GM18951 (cell line): ENCODE measurements at regions not wholly inside any gene's neighbourhood (a gene's known extent, or its start where the extent isn't known, plus 50 kb on each side); places are given as distances from the start of the nearest gene placed in this dataset.

ENCODE experiments used
- POLR2A ChIP-seq: IDR thresholded peaks from 4 replicates; pipeline ENCODE4 v1.6.1; 2011; ENCODE audit warnings: mild to moderate bottlenecking; ENCODE audit not compliant: insufficient read length, insufficient read depth; ENCODE audit errors: extremely low read depth
- in situ Hi-C: fragments of 300-500 bp; cut with MboI; formaldehyde crosslinking; loops from one replicate; pipeline ENCODE4 v1.12.0; 2022; ENCODE audit warnings: low sequenced_read_pairs, mixed read lengths, inconsistent platforms; ENCODE audit not compliant: unreplicated experiment

GRCh38 chr16:86812363-86812970, 234.1 kb downstream of the FOXL1 start:
- TF ChIP-seq POLR2A: no peak
- in situ Hi-C loops: no loop called here

DNA sequence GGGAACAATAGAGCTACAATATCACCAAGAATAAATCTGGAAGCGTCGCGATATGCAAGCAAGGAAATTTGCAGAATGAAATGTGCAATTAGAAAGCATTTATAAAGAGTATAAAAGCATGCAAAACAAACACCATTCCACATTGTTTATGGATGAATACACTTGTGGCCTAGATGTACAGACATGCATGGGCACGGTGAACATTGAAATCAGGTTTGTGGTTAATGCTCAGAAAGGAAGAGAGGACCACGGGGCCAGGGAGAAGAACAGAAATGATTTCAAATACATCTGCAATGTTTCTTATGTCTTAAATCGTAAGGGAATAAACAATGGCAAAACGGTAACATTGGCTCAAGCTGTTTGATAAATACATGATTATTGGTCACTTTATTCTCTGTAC, 235.9 kb downstream of the FOXL1 start:
- in situ Hi-C loops: no loop called here
- no peak for TF ChIP-seq POLR2A

DNA sequence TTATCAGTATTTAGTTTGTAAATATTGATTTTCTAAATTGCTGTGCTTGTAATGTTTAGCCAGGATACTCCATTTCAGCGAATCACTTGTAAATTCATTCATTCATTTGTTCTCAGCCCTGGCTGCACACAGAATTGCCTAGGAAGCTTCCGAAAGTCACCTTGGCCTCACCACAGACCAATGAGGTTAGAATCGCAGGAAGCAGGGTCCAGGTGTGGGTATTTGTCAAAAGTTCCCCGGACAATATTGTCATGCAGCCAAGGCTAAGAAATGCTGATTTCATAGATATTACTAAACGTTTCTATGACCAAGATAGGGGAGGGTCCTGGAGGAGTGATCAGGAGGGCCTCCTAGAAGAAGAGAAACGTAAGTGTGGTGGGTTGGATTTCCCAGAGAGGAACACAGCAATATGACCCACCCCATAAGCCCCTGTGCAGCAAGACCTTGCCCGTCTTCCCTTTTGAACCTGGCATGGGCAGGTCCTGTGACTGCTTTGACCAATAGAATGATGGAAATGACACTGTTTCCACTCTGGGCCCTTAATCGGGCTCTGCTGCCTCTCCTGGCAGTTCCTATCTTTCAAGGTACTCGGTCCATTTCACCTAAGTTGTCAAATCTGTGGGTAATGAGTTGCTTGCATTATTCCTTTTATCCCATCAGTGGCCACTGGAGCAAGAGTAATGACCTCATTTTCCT, 238.7 kb downstream of the FOXL1 start:
- in situ Hi-C loops: no loop called here
- no peak for TF ChIP-seq POLR2A

- in situ Hi-C loops: no loop called here
- no peak for TF ChIP-seq POLR2A
Observed at GRCh38 chr16:86818671-86819532, 240.6 kb downstream of the FOXL1 start.

DNA sequence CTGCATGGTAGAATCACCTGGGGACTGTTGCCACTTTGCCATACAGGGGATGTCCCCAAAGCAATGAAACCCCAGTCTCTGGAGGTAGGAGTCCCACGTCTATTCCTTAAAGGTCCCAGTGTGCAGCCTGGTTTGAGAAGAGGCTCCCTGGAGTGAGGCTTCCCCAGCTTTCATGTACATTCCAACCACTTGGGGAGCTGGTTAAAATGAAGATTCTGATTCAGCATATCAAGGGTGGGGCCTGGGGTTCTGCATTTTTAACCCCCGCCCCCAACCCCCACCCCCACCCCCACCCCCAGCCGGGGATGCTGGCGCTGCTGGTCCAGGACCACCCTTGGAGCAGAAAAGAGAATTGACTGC, 241.2 kb downstream of the FOXL1 start:
- TF ChIP-seq POLR2A: no peak
- in situ Hi-C loops: no loop called here

- no peak for TF ChIP-seq POLR2A
- in situ Hi-C loops: no loop called here
Observed at GRCh38 chr16:86821895-86822294, 243.5 kb downstream of the FOXL1 start.

DNA sequence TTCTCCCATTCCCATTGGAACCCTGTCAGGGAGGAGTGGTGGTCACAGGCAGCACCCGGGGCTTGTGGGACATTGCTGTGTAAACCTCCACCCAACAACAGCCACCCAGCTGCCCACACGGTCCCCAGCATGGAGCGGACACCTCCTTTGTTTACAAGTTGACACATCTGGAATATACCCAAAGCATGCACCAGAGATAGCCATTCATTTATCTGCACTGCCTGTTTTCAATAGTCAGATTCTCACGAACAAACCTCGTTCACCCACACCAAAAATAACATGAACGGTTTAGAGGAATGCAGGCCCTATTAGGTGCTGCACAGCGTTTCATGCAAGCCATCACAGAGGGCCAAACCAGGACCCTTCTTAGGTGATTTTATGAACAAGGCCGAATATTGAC, 244.8 kb downstream of the FOXL1 start:
- no peak for TF ChIP-seq POLR2A
- in situ Hi-C loops: no loop called here

DNA sequence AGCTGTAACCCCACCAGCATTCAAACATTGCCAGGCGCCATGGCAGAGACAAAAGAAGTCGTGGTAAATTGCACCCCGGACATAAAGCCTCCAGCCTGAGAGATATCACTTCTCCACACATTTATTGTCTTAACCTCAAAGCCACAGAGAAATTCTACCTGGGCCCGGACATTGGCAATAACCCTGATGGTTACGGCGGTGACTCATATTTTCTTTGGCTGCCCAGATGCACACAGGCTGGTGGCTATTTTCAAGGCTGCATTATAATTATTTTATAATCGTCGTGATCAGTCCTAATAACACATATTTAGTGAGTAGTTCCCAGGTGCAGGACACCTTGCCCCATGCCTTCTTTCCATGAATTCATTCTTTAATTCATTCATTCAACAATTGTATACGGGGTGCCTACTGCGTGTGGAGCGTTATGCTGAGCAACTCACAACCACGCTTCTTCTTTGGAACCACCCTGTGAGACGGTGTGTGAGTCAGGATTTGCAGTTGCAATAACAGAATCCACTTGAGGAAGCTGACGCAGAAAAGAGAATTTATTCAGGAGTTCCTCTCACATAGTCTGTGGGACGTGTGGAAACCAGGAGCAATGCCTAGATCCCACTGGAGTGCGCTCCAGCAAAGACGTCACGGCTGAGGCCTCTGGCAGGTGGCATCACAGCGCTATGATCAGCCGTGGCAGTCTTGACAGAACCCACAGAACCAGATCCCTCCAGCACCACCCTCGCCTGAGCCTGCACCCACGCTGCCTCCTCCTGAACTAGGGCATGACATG, 245.7 kb downstream of the FOXL1 start:
- in situ Hi-C loops: no loop called here

GRCh38 chr16:86824751-86825296, 246.5 kb downstream of the FOXL1 start:
- in situ Hi-C loops: no loop called here
- no peak for TF ChIP-seq POLR2A

More for the DNA sequence above, 245.7 kb downstream of the FOXL1 start:
- no peak for TF ChIP-seq POLR2A

DNA sequence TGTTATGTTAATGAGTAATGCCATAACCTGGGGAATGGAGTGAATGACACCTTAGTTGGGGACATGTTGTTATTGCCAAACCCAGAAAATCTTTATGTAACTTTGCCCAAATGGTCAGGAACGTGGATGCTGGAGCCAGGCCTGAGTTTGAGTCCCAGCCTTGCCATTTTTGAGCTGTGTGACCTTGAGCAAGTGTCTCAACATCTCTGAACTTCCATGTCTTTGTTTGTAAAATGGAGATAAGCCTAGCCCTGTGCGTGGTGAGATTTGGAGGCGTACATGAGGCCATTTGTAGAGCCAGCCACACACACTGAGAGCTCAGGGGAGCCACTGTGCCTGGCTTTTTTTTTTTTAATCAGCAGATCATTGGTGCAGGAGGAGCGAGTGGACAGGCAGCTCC, 247.3 kb downstream of the FOXL1 start:
- in situ Hi-C loops: no loop called here
- no peak for TF ChIP-seq POLR2A

- in situ Hi-C loops: no loop called here
- TF ChIP-seq POLR2A: no peak
Observed at GRCh38 chr16:86826941-86827340, 248.6 kb downstream of the FOXL1 start.

DNA sequence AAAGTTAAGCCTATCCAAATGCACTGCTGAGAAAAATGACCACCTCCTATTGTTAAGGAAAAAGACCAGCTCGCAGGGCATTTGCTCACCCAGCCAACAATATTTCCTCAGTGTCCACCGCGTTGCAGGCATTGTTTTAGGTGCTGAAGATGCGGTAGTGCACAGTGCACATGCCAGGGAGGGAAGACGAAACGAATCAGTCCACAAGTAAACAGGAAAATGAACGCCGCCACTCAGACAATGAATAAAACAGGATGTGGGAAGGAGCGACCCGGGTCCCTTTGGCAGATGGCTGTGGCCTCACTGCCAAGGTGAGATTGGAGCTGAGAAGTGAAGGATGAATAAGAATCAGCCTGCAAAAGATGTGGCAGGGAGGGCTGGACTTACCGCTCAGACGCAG, 249.2 kb downstream of the FOXL1 start:
- no peak for TF ChIP-seq POLR2A
- in situ Hi-C loops: no loop called here

- no peak for TF ChIP-seq POLR2A
- in situ Hi-C loops: no loop called here
Observed at GRCh38 chr16:86828202-86828601, 249.9 kb downstream of the FOXL1 start.

GRCh38 chr16:86828653-86829052, 250.3 kb downstream of the FOXL1 start:
- TF ChIP-seq POLR2A: no peak
- in situ Hi-C loops: no loop called here
